Erythroblast (primary cell): ENCODE measurements at regions not wholly inside any gene's neighbourhood (a gene's known extent, or its start where the extent isn't known, plus 50 kb on each side); places are given as distances from the start of the nearest gene placed in this dataset.

ENCODE experiments used
- GATA1 ChIP-seq: IDR thresholded peaks from 2 replicates; pipeline ENCODE4 v1.6.1; 2011; ENCODE audit warnings: low read depth, mild to moderate bottlenecking, control low read depth, low read length, moderate library complexity
- POLR2A ChIP-seq: IDR thresholded peaks from 2 replicates; pipeline ENCODE4 v1.6.1; 2011; ENCODE audit warnings: mild to moderate bottlenecking, low read length

- TF ChIP-seq POLR2A (no peak), GATA1 (no peak)
Observed at GRCh38 chr2:106644623-106645022, 157.5 kb downstream of the CD8B2 start.
